OCI-LY1 (cell line): ENCODE measurements at regions not wholly inside any gene's neighbourhood (a gene's known extent, or its start where the extent isn't known, plus 50 kb on each side); places are given as distances from the start of the nearest gene placed in this dataset.

Experiments
- CTCF ChIP-seq: fragments of 200-600 bp; sonication (generic), shearing (Covaris generic); IDR thresholded peaks from 2 replicates; pipeline ENCODE4 v1.5.1; 2017; ENCODE audit warnings: mild to moderate bottlenecking, antibody characterized with exemption, low read length, moderate library complexity, mixed read lengths
- EZH2 ChIP-seq: fragments of 200-600 bp; sonication (generic), shearing (Covaris generic); IDR thresholded peaks from 2 replicates; pipeline ENCODE4 v1.8.0; 2017; ENCODE audit warnings: borderline replicate concordance, mixed run types, mild to moderate bottlenecking, antibody characterized with exemption, low read length, moderate library complexity, mixed read lengths

- TF ChIP-seq CTCF (no peak), EZH2 (no peak)
Observed at GRCh38 chr4:182093431-182093831, 149.8 kb upstream of the TENM3 start.
